HEK293T (cell line): ENCODE measurements at regions not wholly inside any gene's neighbourhood (a gene's known extent, or its start where the extent isn't known, plus 50 kb on each side); places are given as distances from the start of the nearest gene placed in this dataset.

Source experiments
- BHLHE40 ChIP-seq: fragments of 450-650 bp; IDR thresholded peaks from 2 replicates; pipeline ENCODE4 v1.6.1; 2016; ENCODE audit warnings: mild to moderate bottlenecking, moderate library complexity, borderline replicate concordance
- ELF4 ChIP-seq: fragments of 450-650 bp; IDR thresholded peaks from 2 replicates; pipeline ENCODE4 v1.6.1; 2017; ENCODE audit warnings: antibody characterized with exemption
- FOXA1 ChIP-seq: fragments of 450-650 bp; IDR thresholded peaks from 2 replicates; pipeline ENCODE4 v1.6.1; 2016; ENCODE audit warnings: mild to moderate bottlenecking
- FOXM1 ChIP-seq: fragments of 450-650 bp; IDR thresholded peaks from 2 replicates; pipeline ENCODE4 v1.6.1; 2017; ENCODE audit warnings: mild to moderate bottlenecking, borderline replicate concordance
- L3MBTL2 ChIP-seq: fragments of 450-650 bp; conservative IDR thresholded peaks from 2 replicates; pipeline ENCODE4 v1.6.1; 2016; ENCODE audit warnings: mild to moderate bottlenecking

DNA sequence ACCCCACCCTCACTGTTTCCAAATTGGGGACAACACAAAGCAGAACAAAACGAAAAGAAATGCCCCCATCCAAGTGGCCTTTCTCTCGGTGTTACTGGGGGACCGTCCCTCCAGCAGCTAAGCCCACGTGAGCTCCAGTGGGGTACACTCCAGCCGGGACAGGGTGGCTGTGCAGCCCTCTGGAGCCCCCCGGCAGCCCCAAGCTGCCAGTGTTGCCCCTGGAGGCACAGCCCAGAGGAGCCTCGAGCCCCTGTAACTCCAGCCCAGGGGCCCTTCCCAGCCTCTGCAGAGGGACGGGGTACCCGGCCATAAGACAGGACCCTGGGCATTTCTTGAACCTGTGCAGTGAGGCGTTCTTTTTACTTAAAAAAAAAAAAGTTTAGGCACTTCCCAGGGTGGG lies 124.5 kb upstream of the KCTD7 start:
- no peak for TF ChIP-seq FOXM1
- no peak for TF ChIP-seq BHLHE40
- no peak for TF ChIP-seq L3MBTL2
- no peak for TF ChIP-seq ELF4
- TF ChIP-seq FOXA1: no peak
